ENCODE measurements at regions not wholly inside any gene's neighbourhood (a gene's known extent, or its start where the extent isn't known, plus 50 kb on each side); places are given as distances from the start of the nearest gene placed in this dataset.

GRCh38 chr10:2844925-2845324 is 222.4 kb upstream of the PFKP start:
- TF ChIP-seq ZNF331 (CRISPR knock-in tag; IDR thresholded peaks at IDR 0.05; ENCODE audit: low read depth) (no peak), POLR2AphosphoS5 (IDR thresholded peaks at IDR 0.05; ENCODE audit: low read depth) (no peak), EZH2 (IDR thresholded peaks at IDR 0.05; ENCODE audit: low read depth, unreplicated experiment) (no peak), JUNB (IDR thresholded peaks at IDR 0.05; ENCODE audit: unreplicated experiment) (no peak)
- TF ChIP-seq, protein P1, sequence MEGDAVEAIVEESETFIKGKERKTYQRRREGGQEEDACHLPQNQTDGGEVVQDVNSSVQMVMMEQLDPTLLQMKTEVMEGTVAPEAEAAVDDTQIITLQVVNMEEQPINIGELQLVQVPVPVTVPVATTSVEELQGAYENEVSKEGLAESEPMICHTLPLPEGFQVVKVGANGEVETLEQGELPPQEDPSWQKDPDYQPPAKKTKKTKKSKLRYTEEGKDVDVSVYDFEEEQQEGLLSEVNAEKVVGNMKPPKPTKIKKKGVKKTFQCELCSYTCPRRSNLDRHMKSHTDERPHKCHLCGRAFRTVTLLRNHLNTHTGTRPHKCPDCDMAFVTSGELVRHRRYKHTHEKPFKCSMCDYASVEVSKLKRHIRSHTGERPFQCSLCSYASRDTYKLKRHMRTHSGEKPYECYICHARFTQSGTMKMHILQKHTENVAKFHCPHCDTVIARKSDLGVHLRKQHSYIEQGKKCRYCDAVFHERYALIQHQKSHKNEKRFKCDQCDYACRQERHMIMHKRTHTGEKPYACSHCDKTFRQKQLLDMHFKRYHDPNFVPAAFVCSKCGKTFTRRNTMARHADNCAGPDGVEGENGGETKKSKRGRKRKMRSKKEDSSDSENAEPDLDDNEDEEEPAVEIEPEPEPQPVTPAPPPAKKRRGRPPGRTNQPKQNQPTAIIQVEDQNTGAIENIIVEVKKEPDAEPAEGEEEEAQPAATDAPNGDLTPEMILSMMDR (conservative IDR thresholded peaks at IDR 0.05; ENCODE audit: low read depth in 2 of 2): no peak
